ENCODE measurements at regions not wholly inside any gene's neighbourhood (a gene's known extent, or its start where the extent isn't known, plus 50 kb on each side); places are given as distances from the start of the nearest gene placed in this dataset.
"Not testable (repeated sequence)": the region's sequence is repeated elsewhere in the genome, so short reads cannot be mapped to it uniquely, and the experiment has no call there.

GRCh38 chr14:30387871-30388270 is 171.1 kb upstream of the G2E3 start:
- Histone ChIP-seq H3K4me1 (ENCODE audit: insufficient read depth) (no peaks in the 10 kb centered on the region), H3K4me3 (ENCODE audit: low read depth, low read length) (no peak overlapping the region), H3K27ac (ENCODE audit: low read depth) (no peak overlapping the region), H3K36me3 (ENCODE audit: insufficient read depth) (no peaks in the 10 kb centered on the region)
- DNase-seq (ENCODE audit: extremely low spot score), result no peak
- 79% methylated on average over 3 of the region's 3 CpGs for WGBS

GRCh38 chr14:30389134-30389876 is 169.7 kb upstream of the G2E3 start:
- H3K27ac ChIP-seq (ENCODE audit: low read depth), result no peak overlapping the region
- no peaks in the 10 kb centered on the region for H3K4me1 ChIP-seq (ENCODE audit: insufficient read depth)
- H3K4me3 ChIP-seq (ENCODE audit: low read depth, low read length), result no peak overlapping the region
- WGBS, result 75% methylated on average over 6 of the region's 6 CpGs
- no peak for DNase-seq (ENCODE audit: extremely low spot score)
- H3K36me3 ChIP-seq (ENCODE audit: insufficient read depth), result no peaks in the 10 kb centered on the region

- 63% methylated on average over 4 of the region's 4 CpGs for WGBS
- no peak overlapping the region for H3K4me3 ChIP-seq (ENCODE audit: low read depth, low read length)
- H3K4me1 ChIP-seq (ENCODE audit: insufficient read depth), result no peaks in the 10 kb centered on the region
- H3K36me3 ChIP-seq (ENCODE audit: insufficient read depth), result no peaks in the 10 kb centered on the region
- DNase-seq (ENCODE audit: extremely low spot score), result no peak
- no peak overlapping the region for H3K27ac ChIP-seq (ENCODE audit: low read depth)
Measured at GRCh38 chr14:30389877-30390385, 169.0 kb upstream of the G2E3 start.

- no peak for DNase-seq (ENCODE audit: extremely low spot score)
- 89% methylated on average over 1 of the region's 1 CpG for WGBS
- Histone ChIP-seq H3K4me3 (ENCODE audit: low read depth, low read length) (no peak overlapping the region), H3K4me1 (ENCODE audit: insufficient read depth) (no peaks in the 10 kb centered on the region), H3K36me3 (ENCODE audit: insufficient read depth) (no peaks in the 10 kb centered on the region), H3K27ac (ENCODE audit: low read depth) (no peak overlapping the region)
Measured at GRCh38 chr14:30395065-30395464, 163.9 kb upstream of the G2E3 start.

GRCh38 chr14:30402846-30403245 is 156.1 kb upstream of the G2E3 start:
- no peak for DNase-seq (ENCODE audit: extremely low spot score)

DNA sequence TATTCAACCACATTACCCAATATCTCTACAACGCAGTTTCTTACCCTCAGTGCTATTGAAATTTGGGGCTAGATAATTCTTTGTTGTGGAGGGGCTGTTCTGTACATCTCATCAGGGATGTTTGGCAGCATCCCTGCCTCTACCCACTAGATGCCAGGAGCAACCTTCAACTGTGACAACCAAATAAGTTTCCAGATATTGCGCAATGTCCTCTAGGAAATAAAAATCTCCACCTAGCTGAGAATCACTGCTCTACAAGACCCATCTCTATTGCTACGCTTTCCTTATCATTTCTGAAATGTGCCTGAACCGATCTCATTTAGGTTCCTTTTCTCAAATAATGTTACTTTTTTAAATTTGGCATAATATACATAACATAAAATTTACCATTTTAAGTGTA is 155.2 kb upstream of the G2E3 start:
- no peak overlapping the region for H3K4me3 ChIP-seq (ENCODE audit: low read depth, low read length)
- H3K4me1 ChIP-seq (ENCODE audit: insufficient read depth), result no peaks in the 10 kb centered on the region
- no peaks in the 10 kb centered on the region for H3K36me3 ChIP-seq (ENCODE audit: insufficient read depth)
- no peak overlapping the region for H3K27ac ChIP-seq (ENCODE audit: low read depth)
- WGBS, result 94% methylated on average over 4 of the region's 4 CpGs
- DNase-seq (ENCODE audit: extremely low spot score), result no peak

More at GRCh38 chr14:30402846-30403245, 156.1 kb upstream of the G2E3 start:
- Histone ChIP-seq H3K27ac (ENCODE audit: low read depth) (no peak overlapping the region), H3K4me1 (ENCODE audit: insufficient read depth) (no peaks in the 10 kb centered on the region), H3K4me3 (ENCODE audit: low read depth, low read length) (no peak overlapping the region), H3K36me3 (ENCODE audit: insufficient read depth) (no peaks in the 10 kb centered on the region)

DNA sequence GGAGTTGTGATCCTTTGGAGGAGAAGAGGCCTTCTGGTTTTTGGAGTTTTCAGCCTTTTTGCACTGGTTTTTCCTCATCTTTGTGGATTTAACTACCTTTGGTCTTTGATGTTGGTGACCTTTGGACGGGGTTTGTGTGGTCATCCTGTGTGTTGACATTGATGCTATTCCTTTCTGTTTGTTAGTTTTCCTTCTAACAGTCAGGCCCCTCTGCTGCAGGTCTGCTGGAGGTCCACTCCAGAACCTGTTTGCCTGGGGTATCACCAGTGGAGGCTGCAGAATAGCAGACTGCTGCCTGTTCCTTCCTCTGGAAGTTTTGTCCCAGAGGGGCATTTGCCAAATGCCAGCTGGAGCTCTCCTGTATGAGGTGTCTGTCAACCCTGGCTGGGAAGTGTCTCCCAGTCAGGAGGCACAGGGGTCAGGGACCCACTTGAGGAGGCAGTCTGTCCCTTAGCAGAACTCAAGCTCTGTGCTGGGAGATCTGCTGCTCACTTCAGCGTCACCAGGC is 149.4 kb upstream of the G2E3 start:
- not testable (repeated sequence) for DNase-seq (ENCODE audit: extremely low spot score); H3K27ac ChIP-seq (ENCODE audit: low read depth); H3K4me1 ChIP-seq (ENCODE audit: insufficient read depth); H3K4me3 ChIP-seq (ENCODE audit: low read depth, low read length); H3K36me3 ChIP-seq (ENCODE audit: insufficient read depth)
- 88% methylated on average over 2 of the region's 2 CpGs for WGBS

DNA sequence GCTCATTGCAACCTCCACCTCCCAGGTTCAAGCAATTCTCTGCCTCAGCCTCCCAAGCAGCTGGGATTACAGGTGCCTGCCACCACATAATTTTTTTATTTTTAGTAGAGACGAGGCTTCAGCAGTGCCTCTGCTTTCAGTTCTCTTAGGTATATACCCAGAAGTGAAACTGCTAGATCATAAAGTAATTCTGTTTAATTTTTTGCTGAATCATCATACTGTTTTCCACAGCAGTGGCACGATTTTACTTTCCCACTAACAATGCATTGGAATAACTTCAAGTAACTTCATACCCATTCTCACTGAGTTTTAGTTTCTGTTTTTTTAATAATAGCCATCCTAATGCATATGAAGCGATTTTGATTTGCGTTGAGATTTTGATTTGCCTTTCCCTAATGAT is 148.0 kb upstream of the G2E3 start:
- no peaks in the 10 kb centered on the region for H3K36me3 ChIP-seq (ENCODE audit: insufficient read depth)
- H3K4me1 ChIP-seq (ENCODE audit: insufficient read depth), result no peaks in the 10 kb centered on the region
- no peak for DNase-seq (ENCODE audit: extremely low spot score)
- H3K27ac ChIP-seq (ENCODE audit: low read depth), result no peak overlapping the region
- WGBS, result 78% methylated on average over 4 of the region's 4 CpGs
- no peak overlapping the region for H3K4me3 ChIP-seq (ENCODE audit: low read depth, low read length)

- H3K27ac ChIP-seq (ENCODE audit: low read depth); H3K4me3 ChIP-seq (ENCODE audit: low read depth, low read length); DNase-seq (ENCODE audit: extremely low spot score); H3K4me1 ChIP-seq (ENCODE audit: insufficient read depth); H3K36me3 ChIP-seq (ENCODE audit: insufficient read depth): not testable (repeated sequence)
- 91% methylated on average over 8 of the region's 8 CpGs for WGBS
Measured at GRCh38 chr14:30413184-30413583, 145.8 kb upstream of the G2E3 start.

DNA sequence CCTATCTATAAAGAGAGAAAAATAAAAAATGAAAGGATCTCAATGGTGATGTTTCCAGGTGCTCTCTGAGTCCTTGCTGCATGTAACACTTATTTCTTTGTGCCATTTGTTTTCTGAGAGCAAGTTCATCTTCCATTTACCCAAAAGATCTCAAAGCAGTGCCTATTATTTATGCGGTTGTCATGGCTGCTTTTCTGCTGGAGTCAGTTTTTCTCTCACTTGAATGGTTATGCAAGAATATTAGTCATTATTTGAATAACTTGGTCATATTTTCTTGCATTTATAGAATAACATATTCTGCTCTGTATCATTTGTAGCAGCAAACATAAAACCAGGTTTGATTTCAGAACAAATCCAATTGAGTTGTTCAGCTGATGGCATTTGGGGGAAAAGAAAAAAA is 141.8 kb upstream of the G2E3 start:
- no peak overlapping the region for H3K27ac ChIP-seq (ENCODE audit: low read depth)
- H3K4me3 ChIP-seq (ENCODE audit: low read depth, low read length), result no peak overlapping the region
- H3K36me3 ChIP-seq (ENCODE audit: insufficient read depth), result no peaks in the 10 kb centered on the region
- DNase-seq (ENCODE audit: extremely low spot score), result no peak
- no peaks in the 10 kb centered on the region for H3K4me1 ChIP-seq (ENCODE audit: insufficient read depth)
- 97% methylated on average over 1 of the region's 1 CpG for WGBS

- no peaks in the 10 kb centered on the region for H3K36me3 ChIP-seq (ENCODE audit: insufficient read depth)
- 65% methylated on average over 1 of the region's 1 CpG for WGBS
- H3K27ac ChIP-seq (ENCODE audit: low read depth), result no peak overlapping the region
- no peak for DNase-seq (ENCODE audit: extremely low spot score)
- H3K4me1 ChIP-seq (ENCODE audit: insufficient read depth), result no peaks in the 10 kb centered on the region
- H3K4me3 ChIP-seq (ENCODE audit: low read depth, low read length), result no peak overlapping the region
Measured at GRCh38 chr14:30417999-30418398, 141.0 kb upstream of the G2E3 start.

- no peaks in the 10 kb centered on the region for H3K36me3 ChIP-seq (ENCODE audit: insufficient read depth)
- H3K4me1 ChIP-seq (ENCODE audit: insufficient read depth), result no peaks in the 10 kb centered on the region
- H3K4me3 ChIP-seq (ENCODE audit: low read depth, low read length), result no peak overlapping the region
- DNase-seq (ENCODE audit: extremely low spot score), result no peak
- no peak overlapping the region for H3K27ac ChIP-seq (ENCODE audit: low read depth)
Measured at GRCh38 chr14:30419037-30419436, 139.9 kb upstream of the G2E3 start.

DNA sequence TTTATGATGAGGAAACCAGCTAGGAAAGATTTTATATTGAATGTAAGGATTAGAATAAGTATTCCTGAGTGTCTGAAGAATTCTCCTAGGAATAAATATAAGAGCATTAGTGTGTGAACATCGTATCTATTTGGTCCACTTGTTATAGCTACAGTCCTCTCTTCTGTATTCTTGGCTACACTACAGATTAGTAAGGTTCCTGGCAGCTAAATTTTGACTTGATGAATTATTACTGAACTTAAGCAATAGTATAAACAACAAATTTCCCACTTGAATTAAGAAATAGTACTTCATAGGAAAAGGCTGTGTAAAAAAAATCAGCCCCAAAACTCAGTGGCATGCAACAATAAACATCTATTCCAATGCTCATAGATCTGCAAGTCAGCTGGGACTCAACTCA is 138.4 kb upstream of the G2E3 start:
- no peak overlapping the region for H3K4me3 ChIP-seq (ENCODE audit: low read depth, low read length)
- no peak for DNase-seq (ENCODE audit: extremely low spot score)
- no peaks in the 10 kb centered on the region for H3K4me1 ChIP-seq (ENCODE audit: insufficient read depth)
- 18% methylated on average over 1 of the region's 1 CpG for WGBS
- no peak overlapping the region for H3K27ac ChIP-seq (ENCODE audit: low read depth)
- no peaks in the 10 kb centered on the region for H3K36me3 ChIP-seq (ENCODE audit: insufficient read depth)

DNA sequence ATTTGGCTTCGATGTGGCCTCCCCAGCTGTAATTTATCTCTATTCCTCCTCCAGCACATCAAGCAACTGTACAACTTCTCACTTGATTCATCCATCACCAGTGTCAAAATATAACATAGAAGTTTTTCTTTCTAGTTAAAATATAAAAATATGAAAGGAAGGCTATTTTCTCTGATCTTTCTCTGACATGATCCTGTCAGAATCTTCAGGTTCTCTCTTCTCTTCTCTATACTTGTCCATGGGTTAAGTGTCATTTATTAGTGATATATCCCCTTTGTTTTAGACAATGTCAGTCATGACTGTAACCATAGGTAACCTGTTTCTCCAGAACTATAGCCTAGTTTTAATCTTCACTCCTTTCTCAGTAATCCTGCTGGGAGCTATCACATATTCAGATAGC is 132.5 kb upstream of the G2E3 start:
- H3K27ac ChIP-seq (ENCODE audit: low read depth), result no peak overlapping the region
- WGBS, result 83% methylated on average over 1 of the region's 1 CpG
- H3K4me1 ChIP-seq (ENCODE audit: insufficient read depth), result no peaks in the 10 kb centered on the region
- no peak for DNase-seq (ENCODE audit: extremely low spot score)
- H3K4me3 ChIP-seq (ENCODE audit: low read depth, low read length), result no peak overlapping the region
- H3K36me3 ChIP-seq (ENCODE audit: insufficient read depth), result no peaks in the 10 kb centered on the region
